ENCODE measurements at regions not wholly inside any gene's neighbourhood (a gene's known extent, or its start where the extent isn't known, plus 50 kb on each side); places are given as distances from the start of the nearest gene placed in this dataset.

- no peak overlapping the region for H3K4me3 ChIP-seq (replicated peaks in 1 of 2; ENCODE audit: low read depth in 2 of 2, low read length in 2 of 2)
- no peak for DNase-seq (ENCODE audit: low read depth in 2 of 2)
- TF ChIP-seq, protein P1, sequence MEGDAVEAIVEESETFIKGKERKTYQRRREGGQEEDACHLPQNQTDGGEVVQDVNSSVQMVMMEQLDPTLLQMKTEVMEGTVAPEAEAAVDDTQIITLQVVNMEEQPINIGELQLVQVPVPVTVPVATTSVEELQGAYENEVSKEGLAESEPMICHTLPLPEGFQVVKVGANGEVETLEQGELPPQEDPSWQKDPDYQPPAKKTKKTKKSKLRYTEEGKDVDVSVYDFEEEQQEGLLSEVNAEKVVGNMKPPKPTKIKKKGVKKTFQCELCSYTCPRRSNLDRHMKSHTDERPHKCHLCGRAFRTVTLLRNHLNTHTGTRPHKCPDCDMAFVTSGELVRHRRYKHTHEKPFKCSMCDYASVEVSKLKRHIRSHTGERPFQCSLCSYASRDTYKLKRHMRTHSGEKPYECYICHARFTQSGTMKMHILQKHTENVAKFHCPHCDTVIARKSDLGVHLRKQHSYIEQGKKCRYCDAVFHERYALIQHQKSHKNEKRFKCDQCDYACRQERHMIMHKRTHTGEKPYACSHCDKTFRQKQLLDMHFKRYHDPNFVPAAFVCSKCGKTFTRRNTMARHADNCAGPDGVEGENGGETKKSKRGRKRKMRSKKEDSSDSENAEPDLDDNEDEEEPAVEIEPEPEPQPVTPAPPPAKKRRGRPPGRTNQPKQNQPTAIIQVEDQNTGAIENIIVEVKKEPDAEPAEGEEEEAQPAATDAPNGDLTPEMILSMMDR (IDR thresholded peaks at IDR 0.05; ENCODE audit: low read depth, low read length), result no peak
These were observed 138.7 kb downstream of the ENGASE start for GRCh38 chr17:79213305-79213704.

- DNase-seq (ENCODE audit: low read depth in 2 of 2), result no peak
- TF ChIP-seq, protein P1 (IDR thresholded peaks at IDR 0.05; ENCODE audit: low read depth, low read length), result no peak
- H3K4me3 ChIP-seq (replicated peaks in 1 of 2; ENCODE audit: low read depth in 2 of 2, low read length in 2 of 2), result no peak overlapping the region
These were observed 137.8 kb downstream of the ENGASE start for GRCh38 chr17:79212149-79213087.

DNA sequence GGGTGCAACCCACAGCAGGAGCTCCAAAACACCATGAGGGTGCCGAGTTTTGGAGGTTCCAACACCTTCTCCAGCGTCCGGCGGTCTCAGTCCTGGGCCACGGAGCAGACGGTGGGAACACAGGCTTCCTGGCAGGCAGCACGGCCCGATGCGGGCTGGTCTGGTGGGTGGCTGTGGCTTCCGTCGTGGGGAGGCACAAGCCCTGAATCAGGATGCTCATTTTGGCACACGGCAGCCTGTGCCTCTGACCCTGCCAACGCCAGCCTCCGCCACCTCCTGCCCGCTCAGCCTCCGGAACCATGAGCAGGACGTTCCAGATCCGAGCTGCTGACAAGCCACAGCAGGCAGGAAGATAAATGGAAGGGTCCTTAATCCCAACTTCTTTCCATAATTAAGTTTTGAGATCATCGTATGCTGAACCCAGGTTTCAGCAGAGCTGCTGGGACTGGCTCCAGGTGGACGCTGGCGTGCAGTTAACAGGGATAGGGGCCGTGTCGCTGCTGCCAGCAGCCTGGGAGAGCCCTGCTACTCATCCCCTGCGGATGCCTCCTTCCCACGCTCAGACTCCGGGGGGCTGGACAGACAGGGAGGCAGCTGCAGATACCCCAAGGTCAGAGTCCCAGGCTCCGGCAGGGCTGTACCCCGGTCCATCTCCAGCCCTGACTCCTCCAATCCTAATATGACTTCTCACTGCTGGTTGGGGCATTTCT is 136.6 kb downstream of the ENGASE start:
- H3K4me3 ChIP-seq (replicated peaks in 1 of 2; ENCODE audit: low read depth in 2 of 2, low read length in 2 of 2), result no peak overlapping the region
- no peak for DNase-seq (ENCODE audit: low read depth in 2 of 2)
- TF ChIP-seq, protein P1 (IDR thresholded peaks at IDR 0.05; ENCODE audit: low read depth, low read length), result no peak

GRCh38 chr17:79210638-79211037 is 136.0 kb downstream of the ENGASE start:
- no peak overlapping the region for H3K4me3 ChIP-seq (replicated peaks in 1 of 2; ENCODE audit: low read depth in 2 of 2, low read length in 2 of 2)
- DNase-seq (ENCODE audit: low read depth in 2 of 2), result no peak
- TF ChIP-seq, protein P1 (IDR thresholded peaks at IDR 0.05; ENCODE audit: low read depth, low read length), result no peak

GRCh38 chr17:79207960-79208359 is 133.3 kb downstream of the ENGASE start:
- no peak overlapping the region for H3K4me3 ChIP-seq (replicated peaks in 1 of 2; ENCODE audit: low read depth in 2 of 2, low read length in 2 of 2)
- TF ChIP-seq, protein P1 (IDR thresholded peaks at IDR 0.05; ENCODE audit: low read depth, low read length), result no peak
- no peak for DNase-seq (ENCODE audit: low read depth in 2 of 2)

DNA sequence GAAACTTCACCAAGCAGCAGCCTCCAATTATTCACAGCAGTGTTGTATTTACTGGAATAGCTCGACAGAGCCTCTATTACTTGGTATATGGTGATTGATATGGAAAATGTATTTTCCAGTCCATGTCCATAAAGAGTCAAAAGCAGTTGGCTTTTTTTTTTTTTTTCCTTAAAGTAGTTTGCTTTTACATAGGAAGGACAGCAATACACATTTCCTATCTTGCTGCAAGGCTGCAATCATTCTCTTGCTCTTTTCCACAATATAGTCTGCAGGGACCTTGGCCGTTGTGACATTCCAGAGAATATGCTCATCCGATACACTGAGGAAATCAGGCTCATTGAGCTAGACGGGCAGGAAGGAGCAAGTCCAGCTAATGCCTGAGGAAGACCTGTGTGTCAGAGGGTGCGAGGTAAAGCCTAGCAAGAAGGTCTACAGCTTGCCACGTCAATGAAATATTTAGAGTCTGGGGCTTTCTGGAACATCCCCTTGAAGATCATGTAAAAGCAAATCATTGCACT is 131.1 kb downstream of the ENGASE start:
- TF ChIP-seq, protein P1 (IDR thresholded peaks at IDR 0.05; ENCODE audit: low read depth, low read length), result no peak
- H3K4me3 ChIP-seq (replicated peaks in 1 of 2; ENCODE audit: low read depth in 2 of 2, low read length in 2 of 2), result no peak overlapping the region
- DNase-seq (ENCODE audit: low read depth in 2 of 2), result no peak

All from cardiac fibroblast (primary cell).